ENCODE measurements at regions not wholly inside any gene's neighbourhood (a gene's known extent, or its start where the extent isn't known, plus 50 kb on each side); places are given as distances from the start of the nearest gene placed in this dataset.

DNA sequence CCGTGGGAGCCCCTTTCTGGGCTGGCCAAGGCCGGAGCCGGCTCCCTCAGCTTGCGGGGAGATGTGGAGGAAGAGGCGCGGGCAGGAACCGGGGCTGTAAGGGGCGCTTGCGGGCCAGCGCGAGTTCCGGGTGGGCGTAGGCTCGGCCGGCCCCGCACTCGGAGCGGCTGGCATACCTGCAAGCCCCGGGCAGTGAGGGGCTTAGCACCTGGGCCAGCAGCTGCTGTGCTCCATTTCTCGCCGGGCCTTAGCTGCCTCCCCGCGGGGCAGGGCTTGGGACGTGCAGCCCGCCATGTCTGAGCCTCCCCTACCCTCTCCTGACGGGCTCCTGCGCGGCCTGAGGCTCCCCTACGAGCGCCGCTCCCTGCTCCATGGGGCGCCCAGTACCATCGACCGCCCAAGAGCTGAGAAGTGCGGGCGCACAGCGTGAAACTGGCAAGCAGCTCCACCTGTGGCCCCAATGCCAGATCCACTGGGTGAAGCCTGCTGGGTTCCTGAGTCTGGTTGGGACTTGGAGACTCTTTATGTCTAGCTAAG is 82.8 kb upstream of the E2F3 start:
- no peak for DNase-seq (ENCODE audit: low read depth, low spot score)
- ChIA-PET CTCF (no interaction called here), POLR2A (no interaction called here)
- H3K27ac ChIP-seq (ENCODE audit: low read depth, low read length): no peak overlapping the region
- peaks cover 2% of the 10 kb centered on the region for H3K27me3 ChIP-seq (ENCODE audit: control insufficient read depth, insufficient read depth, low read length)
- H3K9me3 ChIP-seq (ENCODE audit: control insufficient read depth, insufficient read depth, low read length): peaks cover 14% of the 10 kb centered on the region; the same call in 1 of the 2 replicates
- TF ChIP-seq, protein P1, sequence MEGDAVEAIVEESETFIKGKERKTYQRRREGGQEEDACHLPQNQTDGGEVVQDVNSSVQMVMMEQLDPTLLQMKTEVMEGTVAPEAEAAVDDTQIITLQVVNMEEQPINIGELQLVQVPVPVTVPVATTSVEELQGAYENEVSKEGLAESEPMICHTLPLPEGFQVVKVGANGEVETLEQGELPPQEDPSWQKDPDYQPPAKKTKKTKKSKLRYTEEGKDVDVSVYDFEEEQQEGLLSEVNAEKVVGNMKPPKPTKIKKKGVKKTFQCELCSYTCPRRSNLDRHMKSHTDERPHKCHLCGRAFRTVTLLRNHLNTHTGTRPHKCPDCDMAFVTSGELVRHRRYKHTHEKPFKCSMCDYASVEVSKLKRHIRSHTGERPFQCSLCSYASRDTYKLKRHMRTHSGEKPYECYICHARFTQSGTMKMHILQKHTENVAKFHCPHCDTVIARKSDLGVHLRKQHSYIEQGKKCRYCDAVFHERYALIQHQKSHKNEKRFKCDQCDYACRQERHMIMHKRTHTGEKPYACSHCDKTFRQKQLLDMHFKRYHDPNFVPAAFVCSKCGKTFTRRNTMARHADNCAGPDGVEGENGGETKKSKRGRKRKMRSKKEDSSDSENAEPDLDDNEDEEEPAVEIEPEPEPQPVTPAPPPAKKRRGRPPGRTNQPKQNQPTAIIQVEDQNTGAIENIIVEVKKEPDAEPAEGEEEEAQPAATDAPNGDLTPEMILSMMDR (IDR thresholded peaks at IDR 0.05; ENCODE audit: low read depth, low read length): no peak
- no peak overlapping the region for H3K4me3 ChIP-seq (ENCODE audit: low read depth, low read length)

DNA sequence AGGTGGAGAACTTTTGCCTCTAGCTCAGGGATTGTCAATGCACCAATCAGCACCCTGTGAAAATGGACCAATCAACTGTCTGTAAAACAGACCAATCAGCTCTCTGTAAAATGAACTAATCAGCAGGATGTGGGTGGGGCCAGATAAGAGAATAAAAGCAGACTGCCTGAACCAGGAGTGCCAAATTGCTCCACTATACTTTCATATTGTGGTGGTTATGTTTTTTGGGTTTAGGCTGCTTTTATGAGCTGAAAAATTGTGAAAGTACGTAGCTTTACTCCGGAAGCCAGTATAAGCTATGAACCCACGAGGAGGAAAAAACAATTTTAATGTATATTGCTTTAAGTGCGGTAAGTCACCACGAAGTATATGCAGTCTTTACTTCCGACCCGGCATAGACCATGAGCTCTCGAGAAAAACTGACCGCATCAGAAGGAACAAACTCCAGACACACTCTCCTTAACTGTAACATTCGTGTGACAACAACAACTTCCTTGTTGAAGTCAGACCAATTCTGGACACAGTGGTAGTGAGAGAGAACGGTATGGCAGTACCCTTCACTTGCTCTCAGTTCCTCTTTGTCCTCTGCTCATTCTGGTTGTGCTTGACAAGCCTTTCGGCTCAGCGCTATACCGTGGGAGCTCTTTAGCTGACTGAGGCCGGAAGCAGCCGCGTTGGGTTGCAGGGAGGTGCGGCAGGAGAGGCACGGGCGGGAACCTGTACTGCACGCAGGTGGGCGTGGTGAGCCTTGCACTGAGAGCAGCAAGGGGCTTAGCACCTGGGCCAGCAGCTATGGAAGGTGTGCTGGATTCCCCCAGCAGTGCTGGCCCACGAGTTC is 81.9 kb upstream of the E2F3 start:
- TF ChIP-seq, protein P1 (IDR thresholded peaks at IDR 0.05; ENCODE audit: low read depth, low read length): no peak
- peaks cover 14% of the 10 kb centered on the region; the same call in 1 of the 2 replicates for H3K9me3 ChIP-seq (ENCODE audit: control insufficient read depth, insufficient read depth, low read length)
- no peak overlapping the region for H3K4me3 ChIP-seq (ENCODE audit: low read depth, low read length)
- ChIA-PET POLR2A (no interaction called here), CTCF (interaction anchor here (0.6 kb wide), 1 partner anchor 21 kb away, joined by 3 read pairs; no protein-coding TSS in a partner anchor)
- H3K27me3 ChIP-seq (ENCODE audit: control insufficient read depth, insufficient read depth, low read length): no peaks in the 10 kb centered on the region
- no peak for DNase-seq (ENCODE audit: low read depth, low spot score)
- H3K27ac ChIP-seq (ENCODE audit: low read depth, low read length): no peak overlapping the region

DNA sequence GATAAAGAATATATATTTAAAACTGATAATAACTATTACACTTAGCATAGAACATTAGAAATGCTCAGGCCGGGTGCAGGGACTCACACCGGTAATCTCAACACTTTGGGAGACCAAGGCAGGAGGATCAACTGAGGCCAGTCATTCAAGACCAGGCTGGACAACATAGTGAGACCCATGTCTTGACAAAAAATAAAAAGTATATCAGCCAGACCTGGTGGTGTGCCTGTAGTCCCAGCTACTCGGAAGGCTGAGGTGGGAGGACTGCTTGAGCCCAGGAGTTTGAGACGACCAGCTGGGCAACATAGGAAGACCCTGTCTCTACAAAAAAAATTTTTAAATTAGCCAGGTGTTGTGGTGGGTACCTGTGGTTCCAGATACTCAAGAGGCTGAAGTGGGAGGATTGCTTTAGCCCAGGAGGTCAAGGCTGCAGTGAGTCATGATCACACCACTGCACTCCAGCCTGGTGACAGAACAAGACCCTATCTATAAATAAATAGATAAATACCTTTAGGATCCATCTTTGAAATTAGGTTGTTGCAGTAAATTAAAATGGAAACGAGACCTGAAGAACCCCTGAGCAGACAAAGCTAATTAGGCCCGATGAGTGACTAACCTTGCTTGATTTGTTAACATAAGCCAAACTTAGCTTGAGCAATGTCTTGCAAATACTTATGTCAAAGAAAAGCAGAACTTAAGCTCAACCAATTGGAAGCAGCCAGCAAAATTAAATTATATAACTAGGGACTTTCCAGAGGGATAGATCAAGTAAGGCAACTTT is 75.8 kb upstream of the E2F3 start:
- Histone ChIP-seq H3K27ac (ENCODE audit: low read depth, low read length) (no peak overlapping the region), H3K27me3 (ENCODE audit: control insufficient read depth, insufficient read depth, low read length) (no peaks in the 10 kb centered on the region), H3K4me3 (ENCODE audit: low read depth, low read length) (no peak overlapping the region), H3K9me3 (ENCODE audit: control insufficient read depth, insufficient read depth, low read length) (no peaks in the 10 kb centered on the region; the same call in 1 of the 2 replicates)
- TF ChIP-seq, protein P1 (IDR thresholded peaks at IDR 0.05; ENCODE audit: low read depth, low read length): no peak
- CTCF ChIA-PET: interaction anchor here (0.9 kb wide), 1 partner anchor 202 kb away, joined by 3 read pairs; no protein-coding TSS in a partner anchor
- POLR2A ChIA-PET: no interaction called here
- no peak for DNase-seq (ENCODE audit: low read depth, low spot score)

DNA sequence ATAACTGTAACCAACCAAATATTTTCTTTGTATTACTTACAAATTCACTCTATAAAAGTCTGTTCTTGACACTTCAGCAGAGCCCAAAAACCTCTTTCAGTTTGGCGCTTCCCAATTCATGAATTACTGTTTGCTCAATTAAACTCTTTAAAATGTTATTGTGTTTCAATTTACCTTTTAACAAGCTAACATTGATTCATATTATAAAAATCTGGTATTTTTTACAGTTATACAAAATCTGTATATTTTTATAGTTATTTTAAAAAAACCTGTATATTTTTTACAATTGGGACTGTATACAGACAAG is 75.3 kb upstream of the E2F3 start:
- TF ChIP-seq, protein P1 (IDR thresholded peaks at IDR 0.05; ENCODE audit: low read depth, low read length): no peak
- no peak for DNase-seq (ENCODE audit: low read depth, low spot score)
- Histone ChIP-seq H3K27me3 (ENCODE audit: control insufficient read depth, insufficient read depth, low read length) (no peaks in the 10 kb centered on the region), H3K27ac (ENCODE audit: low read depth, low read length) (no peak overlapping the region), H3K4me3 (ENCODE audit: low read depth, low read length) (no peak overlapping the region), H3K9me3 (ENCODE audit: control insufficient read depth, insufficient read depth, low read length) (no peaks in the 10 kb centered on the region)
- CTCF ChIA-PET: interaction anchor here (0.9 kb wide), 1 partner anchor 202 kb away, joined by 3 read pairs; no protein-coding TSS in a partner anchor
- POLR2A ChIA-PET: no interaction called here

All from AG04450 (cell line).